ENCODE measurements at regions not wholly inside any gene's neighbourhood (a gene's known extent, or its start where the extent isn't known, plus 50 kb on each side); places are given as distances from the start of the nearest gene placed in this dataset.

DNA sequence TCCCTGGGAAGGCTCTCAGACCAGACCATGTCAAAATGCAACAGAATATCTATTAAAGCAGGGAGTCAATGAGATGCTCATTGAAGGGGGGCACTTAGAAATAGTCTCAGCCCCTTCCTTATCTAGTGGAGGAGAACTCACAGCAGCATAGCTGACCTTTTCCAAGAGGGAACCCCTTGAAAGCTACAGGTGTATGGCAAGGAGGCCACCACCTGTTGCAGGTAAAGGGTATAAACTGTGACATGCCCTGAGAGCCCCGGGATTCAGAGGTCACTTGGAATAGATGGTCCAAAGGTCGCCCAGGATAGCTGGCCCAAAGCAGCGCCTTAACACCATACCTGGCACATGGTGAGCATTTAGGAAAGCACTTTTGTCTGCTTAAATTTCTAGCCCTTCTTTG lies 120.2 kb upstream of the RPL38 start:
- Histone ChIP-seq H3K4me1 (ENCODE audit: insufficient read depth, low read length) (no peaks in the 10 kb centered on the region), H2AFZ (ENCODE audit: low read length) (no peak overlapping the region), H3K27me3 (ENCODE audit: low read length) (peaks cover 81% of the 10 kb centered on the region), H3K36me3 (ENCODE audit: low read depth, low read length) (no peaks in the 10 kb centered on the region), H3K4me3 (ENCODE audit: low read length) (no peak overlapping the region), H3K27ac (ENCODE audit: low read length) (no peak overlapping the region), H3K9me2 (replicated peaks; ENCODE audit: low read length) (no peaks in the 10 kb centered on the region), H3K79me2 (ENCODE audit: low read length) (no peaks in the 10 kb centered on the region), H4K20me1 (ENCODE audit: low read length) (no peaks in the 10 kb centered on the region), H3K4me2 (ENCODE audit: low read length) (no peak overlapping the region), H3K9me3 (ENCODE audit: low read length) (peaks cover 7% of the 10 kb centered on the region; the same call in 1 of the 2 replicates), H3K9ac (ENCODE audit: low read length) (no peak overlapping the region), H3F3A (ENCODE audit: low read length, unreplicated experiment) (no peaks in the 10 kb centered on the region)
- ATAC-seq (no peak), DNase-seq (no peak)
- no TSS peak for BruUV-seq (replicated peaks)
- ChIA-PET CTCF (no interaction called here), POLR2A (ENCODE audit: unreplicated experiment) (interaction anchor here (0.6 kb wide), 1 partner anchor 104 kb away, joined by 8 read pairs; no protein-coding TSS in a partner anchor)
- intact Hi-C loops (cut with micrococcal nuclease): no loop called here
- TF ChIP-seq EZH2phosphoT487 (IDR thresholded peaks at IDR 0.05; ENCODE audit: borderline replicate concordance, low read length): no peak
- TF ChIP-seq CTCF (conservative IDR thresholded peaks at IDR 0.05; ENCODE audit: low read depth, low read length): no peak
- no peak for TF ChIP-seq EZH2 (IDR thresholded peaks at IDR 0.05; ENCODE audit: low read length, unreplicated experiment)

- ChIA-PET CTCF (no interaction called here), POLR2A (ENCODE audit: unreplicated experiment) (no interaction called here)
- H3K4me2 ChIP-seq (ENCODE audit: low read length): no peak overlapping the region
- H3K4me1 ChIP-seq (ENCODE audit: insufficient read depth, low read length): no peaks in the 10 kb centered on the region
- intact Hi-C loops (cut with micrococcal nuclease): no loop called here
- H3K36me3 ChIP-seq (ENCODE audit: low read depth, low read length): no peaks in the 10 kb centered on the region
- BruUV-seq (replicated peaks): no TSS peak
- peaks cover 74% of the 10 kb centered on the region for H3K27me3 ChIP-seq (ENCODE audit: low read length)
- H3K9me2 ChIP-seq (replicated peaks; ENCODE audit: low read length): no peaks in the 10 kb centered on the region
- no peak overlapping the region for H2AFZ ChIP-seq (ENCODE audit: low read length)
- no peaks in the 10 kb centered on the region for H4K20me1 ChIP-seq (ENCODE audit: low read length)
- H3K4me3 ChIP-seq (ENCODE audit: low read length): no peak overlapping the region
- H3F3A ChIP-seq (ENCODE audit: low read length, unreplicated experiment): no peaks in the 10 kb centered on the region
- H3K9me3 ChIP-seq (ENCODE audit: low read length): peaks cover 7% of the 10 kb centered on the region; the same call in 1 of the 2 replicates
- DNase-seq (no peak), ATAC-seq (no peak)
- no peak overlapping the region for H3K27ac ChIP-seq (ENCODE audit: low read length)
- H3K9ac ChIP-seq (ENCODE audit: low read length): no peak overlapping the region
- TF ChIP-seq EZH2phosphoT487 (IDR thresholded peaks at IDR 0.05; ENCODE audit: borderline replicate concordance, low read length) (no peak), EZH2 (IDR thresholded peaks at IDR 0.05; ENCODE audit: low read length, unreplicated experiment) (no peak), CTCF (conservative IDR thresholded peaks at IDR 0.05; ENCODE audit: low read depth, low read length) (peak; percentile 61)
- H3K79me2 ChIP-seq (ENCODE audit: low read length): no peaks in the 10 kb centered on the region
Measured at GRCh38 chr17:74085434-74085833, 118.0 kb upstream of the RPL38 start.

- no peaks in the 10 kb centered on the region for H3K36me3 ChIP-seq (ENCODE audit: low read depth, low read length)
- H3K79me2 ChIP-seq (ENCODE audit: low read length): no peaks in the 10 kb centered on the region
- ChIA-PET POLR2A (ENCODE audit: unreplicated experiment) (no interaction called here), CTCF (interaction anchor here (0.6 kb wide), 1 partner anchor 1149 kb away, joined by 3 read pairs; no protein-coding TSS in a partner anchor)
- no peaks in the 10 kb centered on the region for H4K20me1 ChIP-seq (ENCODE audit: low read length)
- no peak for ATAC-seq
- no peak overlapping the region for H3K9ac ChIP-seq (ENCODE audit: low read length)
- H2AFZ ChIP-seq (ENCODE audit: low read length): no peak overlapping the region
- no peak overlapping the region for H3K4me2 ChIP-seq (ENCODE audit: low read length)
- H3K4me3 ChIP-seq (ENCODE audit: low read length): no peak overlapping the region
- no peaks in the 10 kb centered on the region for H3K4me1 ChIP-seq (ENCODE audit: insufficient read depth, low read length)
- peaks cover 58% of the 10 kb centered on the region for H3K27me3 ChIP-seq (ENCODE audit: low read length)
- no TSS peak for BruUV-seq (replicated peaks)
- intact Hi-C loops (cut with micrococcal nuclease): no loop called here
- peaks cover 7% of the 10 kb centered on the region; the same call in 1 of the 2 replicates for H3K9me3 ChIP-seq (ENCODE audit: low read length)
- H3K9me2 ChIP-seq (replicated peaks; ENCODE audit: low read length): no peaks in the 10 kb centered on the region
- TF ChIP-seq EZH2phosphoT487 (IDR thresholded peaks at IDR 0.05; ENCODE audit: borderline replicate concordance, low read length): no peak
- TF ChIP-seq EZH2 (IDR thresholded peaks at IDR 0.05; ENCODE audit: low read length, unreplicated experiment): no peak
- TF ChIP-seq CTCF (conservative IDR thresholded peaks at IDR 0.05; ENCODE audit: low read depth, low read length): no peak
- H3F3A ChIP-seq (ENCODE audit: low read length, unreplicated experiment): no peaks in the 10 kb centered on the region
- H3K27ac ChIP-seq (ENCODE audit: low read length): no peak overlapping the region
- no peak for DNase-seq
Measured at GRCh38 chr17:74087002-74087585, 116.4 kb upstream of the RPL38 start.

Measured in PC-3 (cell line).